Loucy (cell line): ENCODE measurements at regions not wholly inside any gene's neighbourhood (a gene's known extent, or its start where the extent isn't known, plus 50 kb on each side); places are given as distances from the start of the nearest gene placed in this dataset.

Experiments used
- H2AFZ ChIP-seq: fragments of 200-600 bp; sonication (generic); 2 replicates; pipeline ENCODE4 v1.6.0; 2016; ENCODE audit warnings: antibody characterized with exemption, mild to moderate bottlenecking, low read length, moderate library complexity
- H3F3A ChIP-seq: fragments of 200-600 bp; 2 replicates; pipeline ENCODE4 v1.6.0; 2016; ENCODE audit warnings: antibody characterized with exemption, low read depth, mild to moderate bottlenecking
- H3K27me3 ChIP-seq: fragments of 200-600 bp; sonication (generic); 2 replicates; pipeline ENCODE4 v1.6.1; 2014; ENCODE audit warnings: low read length, mild to moderate bottlenecking; ENCODE audit not compliant: insufficient read depth, poor library complexity, severe bottlenecking
- H3K36me3 ChIP-seq: fragments of 200-600 bp; sonication (generic); 2 replicates; pipeline ENCODE4 v1.6.1; 2016; ENCODE audit warnings: low read length; ENCODE audit not compliant: insufficient read depth
- H3K4me1 ChIP-seq: fragments of 200-600 bp; sonication (generic); 2 replicates; pipeline ENCODE4 v1.5.1; 2014; ENCODE audit warnings: low read length, mild to moderate bottlenecking; ENCODE audit not compliant: insufficient read depth, poor library complexity, severe bottlenecking
- H3K4me2 ChIP-seq: fragments of 200-600 bp; sonication (generic); 2 replicates; pipeline ENCODE4 v1.6.0; 2014; ENCODE audit warnings: antibody characterized with exemption, low read length, low read depth, mild to moderate bottlenecking; ENCODE audit not compliant: poor library complexity, severe bottlenecking
- H3K4me3 ChIP-seq: fragments of 200-600 bp; sonication (generic); 2 replicates; pipeline ENCODE4 v1.5.1; 2014; ENCODE audit warnings: low read length, mild to moderate bottlenecking, mixed read lengths; ENCODE audit not compliant: poor library complexity, severe bottlenecking
- H3K79me2 ChIP-seq: fragments of 200-600 bp; sonication (generic); 2 replicates; pipeline ENCODE4 v1.6.1; 2014; ENCODE audit warnings: low read length; ENCODE audit not compliant: insufficient read depth
- H3K9ac ChIP-seq: fragments of 200-600 bp; sonication (generic); 2 replicates; pipeline ENCODE4 v1.6.0; 2014; ENCODE audit warnings: mild to moderate bottlenecking, low read depth, low read length, moderate library complexity; ENCODE audit not compliant: poor library complexity, severe bottlenecking
- H3K9me2 ChIP-seq: fragments of 200-600 bp; sonication (generic); replicated peaks from 2 replicates; pipeline ENCODE4 v1.6.1; 2016; ENCODE audit warnings: low read depth, low read length, mixed read lengths
- H3K9me3 ChIP-seq: fragments of 200-600 bp; sonication (generic); 2 replicates; pipeline ENCODE4 v1.6.1; 2014; ENCODE audit warnings: mild to moderate bottlenecking, antibody characterized with exemption, low read length, low read depth; ENCODE audit not compliant: insufficient read depth
- H4K20me1 ChIP-seq: fragments of 200-600 bp; sonication (generic); 2 replicates; pipeline ENCODE4 v1.6.0; 2014; ENCODE audit warnings: antibody characterized with exemption, low read length, mild to moderate bottlenecking; ENCODE audit not compliant: insufficient read depth, poor library complexity, severe bottlenecking
- CTCF ChIP-seq: fragments of 200-600 bp; sonication (generic); conservative IDR thresholded peaks from 2 replicates; pipeline ENCODE4 v1.5.1; 2014; ENCODE audit warnings: mild to moderate bottlenecking, antibody characterized with exemption, low read length
- EZH2phosphoT487 ChIP-seq: fragments of 200-600 bp; IDR thresholded peaks from 2 replicates; pipeline ENCODE4 v1.6.1; 2018; ENCODE audit warnings: antibody characterized with exemption, mild to moderate bottlenecking, moderate library complexity, borderline replicate concordance

- TF ChIP-seq EZH2phosphoT487 (no peak), CTCF (no peak)
- no peaks in the 10 kb centered on the region for H3K79me2 ChIP-seq
- no peaks in the 10 kb centered on the region for H3K27me3 ChIP-seq
- H3K36me3 ChIP-seq: no peaks in the 10 kb centered on the region
- no peaks in the 10 kb centered on the region for H3K9me3 ChIP-seq
- peaks cover 20% of the 10 kb centered on the region for H3K4me1 ChIP-seq
- H4K20me1 ChIP-seq: no peaks in the 10 kb centered on the region
- no peak overlapping the region for H3K4me3 ChIP-seq
- H3K9ac ChIP-seq: no peak overlapping the region
- no peak overlapping the region for H3K4me2 ChIP-seq
- no peaks in the 10 kb centered on the region for H3F3A ChIP-seq
- no peak overlapping the region; the same call in 1 of the 2 replicates for H2AFZ ChIP-seq
- no peaks in the 10 kb centered on the region for H3K9me2 ChIP-seq
Measured at GRCh38 chr4:114312338-114312737, 286.3 kb upstream of the UGT8 start.

- Histone ChIP-seq H3K79me2 (no peaks in the 10 kb centered on the region), H3K36me3 (no peaks in the 10 kb centered on the region), H4K20me1 (no peaks in the 10 kb centered on the region), H3K4me3 (no peak overlapping the region), H3K27me3 (no peaks in the 10 kb centered on the region), H3K4me1 (peaks cover 8% of the 10 kb centered on the region), H3K9ac (no peak overlapping the region), H3F3A (no peaks in the 10 kb centered on the region), H3K9me2 (no peaks in the 10 kb centered on the region), H3K9me3 (no peaks in the 10 kb centered on the region), H2AFZ (no peak overlapping the region), H3K4me2 (no peak overlapping the region)
- TF ChIP-seq CTCF (peak; percentile 17; the same call in 1 of the 2 replicates), EZH2phosphoT487 (no peak)
Measured at GRCh38 chr4:114316789-114317188, 281.8 kb upstream of the UGT8 start.

- no peaks in the 10 kb centered on the region for H3K79me2 ChIP-seq
- no peaks in the 10 kb centered on the region for H3K27me3 ChIP-seq
- H4K20me1 ChIP-seq: no peaks in the 10 kb centered on the region
- no peak overlapping the region for H3K4me2 ChIP-seq
- no peaks in the 10 kb centered on the region for H3K9me3 ChIP-seq
- no peak overlapping the region for H3K4me3 ChIP-seq
- no peaks in the 10 kb centered on the region for H3F3A ChIP-seq
- H3K4me1 ChIP-seq: peaks cover 3% of the 10 kb centered on the region
- H3K9me2 ChIP-seq: no peaks in the 10 kb centered on the region
- no peak overlapping the region for H3K9ac ChIP-seq
- no peak overlapping the region for H2AFZ ChIP-seq
- TF ChIP-seq CTCF (no peak), EZH2phosphoT487 (no peak)
- H3K36me3 ChIP-seq: no peaks in the 10 kb centered on the region
Measured at GRCh38 chr4:114317564-114317963, 281.0 kb upstream of the UGT8 start.
